Smooth muscle cell of the brain vasculature (primary cell): ENCODE measurements at regions not wholly inside any gene's neighbourhood (a gene's known extent, or its start where the extent isn't known, plus 50 kb on each side); places are given as distances from the start of the nearest gene placed in this dataset.

Experiments used
- DNase-seq: peaks from one replicate; pipeline ENCODE4 v3.0.0-alpha.2; 2012; ENCODE audit warnings: low read depth, low spot score

DNA sequence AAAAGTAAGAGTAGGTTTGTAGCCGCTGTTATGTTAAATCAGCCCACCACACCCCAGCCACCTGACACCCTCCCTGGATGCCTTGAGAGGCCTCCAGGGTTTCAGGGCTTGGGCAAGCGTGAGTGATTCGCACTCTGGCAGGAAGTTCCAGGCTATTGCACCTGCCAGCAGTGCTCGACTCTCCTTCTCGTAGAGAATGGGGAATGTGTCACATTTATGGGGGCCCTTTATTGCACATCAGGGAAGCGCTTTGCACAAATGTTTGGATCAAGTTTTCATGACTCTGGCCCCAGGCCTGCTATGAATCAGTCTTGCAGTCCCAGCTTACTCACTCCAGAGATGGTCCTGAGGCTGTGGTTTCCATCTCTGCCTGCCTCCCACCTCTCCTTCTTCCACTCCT lies 66.1 kb upstream of the ADRA1B start:
- DNase-seq = no peak

DNA sequence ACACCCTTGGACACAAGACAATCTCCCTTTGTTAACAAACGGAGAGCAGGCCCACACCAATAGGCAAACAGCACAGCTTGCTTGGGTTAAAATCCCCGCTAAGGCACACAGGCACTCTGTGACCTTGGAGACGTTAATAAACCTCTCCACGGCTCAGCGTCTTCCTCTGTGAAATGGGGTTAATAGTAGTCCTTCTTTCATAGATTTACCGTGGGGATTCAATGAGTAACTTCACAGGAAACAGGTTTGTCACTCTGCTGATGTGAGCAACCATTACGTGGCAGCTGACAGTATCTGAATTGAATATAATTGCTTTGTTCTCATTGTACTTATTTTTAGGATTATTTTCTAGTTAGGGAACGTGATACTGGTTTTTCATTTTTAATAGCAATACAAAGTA lies 65.2 kb upstream of the ADRA1B start:
- DNase-seq = no peak

DNA sequence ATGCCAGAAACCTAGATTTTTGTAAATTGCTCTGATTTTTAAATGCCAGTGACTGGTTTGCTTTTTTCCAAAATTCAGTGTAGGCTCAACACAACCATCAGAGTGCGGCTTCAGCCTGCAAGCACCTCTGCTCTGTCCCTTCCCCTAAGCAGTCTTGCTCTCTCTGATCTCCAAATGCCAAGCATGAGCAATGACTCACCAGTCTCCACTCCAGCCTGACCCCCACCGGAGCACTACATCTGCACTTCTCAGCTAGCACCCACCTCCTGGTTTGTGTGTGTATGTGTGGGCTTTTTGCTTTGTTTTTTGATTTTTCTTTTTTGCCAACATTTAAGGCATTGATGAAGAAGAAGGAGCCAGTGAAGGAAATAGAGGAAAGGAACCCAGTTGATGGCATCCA lies 61.4 kb upstream of the ADRA1B start:
- no peak for DNase-seq

DNA sequence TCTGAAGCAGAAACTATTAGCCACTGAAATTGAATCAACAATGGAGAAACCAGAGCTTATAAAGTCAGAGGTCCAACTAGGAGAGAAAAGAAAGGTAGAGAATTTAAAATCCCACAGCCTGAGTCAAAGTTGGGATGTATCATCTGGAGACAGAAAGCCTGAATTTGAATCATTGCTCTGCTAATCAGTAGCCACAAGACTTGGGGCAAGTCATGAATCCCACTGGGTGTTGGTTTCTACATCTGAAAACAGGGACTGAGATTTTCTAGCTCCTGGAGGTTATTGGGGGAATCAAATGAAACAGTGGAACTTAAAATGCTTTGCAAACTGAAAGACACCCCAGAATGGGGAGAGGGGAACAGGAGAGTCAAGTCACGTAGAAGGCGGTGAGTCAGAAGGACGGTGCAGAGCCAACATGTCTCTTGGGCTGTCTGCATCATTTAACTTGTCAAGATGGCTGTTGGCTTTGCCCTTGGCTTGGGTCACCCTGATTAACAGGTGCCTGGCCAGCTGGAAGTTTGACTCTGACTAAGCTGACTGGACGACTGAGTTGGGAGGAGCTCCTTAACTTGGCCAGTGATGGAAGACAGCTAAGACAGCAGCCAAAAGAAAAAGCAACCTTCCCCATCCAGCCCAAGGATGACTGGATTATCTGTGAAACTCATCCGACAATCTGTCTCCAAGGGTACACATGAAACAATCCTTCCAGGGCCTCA lies 60.6 kb upstream of the ADRA1B start:
- no peak for DNase-seq

DNA sequence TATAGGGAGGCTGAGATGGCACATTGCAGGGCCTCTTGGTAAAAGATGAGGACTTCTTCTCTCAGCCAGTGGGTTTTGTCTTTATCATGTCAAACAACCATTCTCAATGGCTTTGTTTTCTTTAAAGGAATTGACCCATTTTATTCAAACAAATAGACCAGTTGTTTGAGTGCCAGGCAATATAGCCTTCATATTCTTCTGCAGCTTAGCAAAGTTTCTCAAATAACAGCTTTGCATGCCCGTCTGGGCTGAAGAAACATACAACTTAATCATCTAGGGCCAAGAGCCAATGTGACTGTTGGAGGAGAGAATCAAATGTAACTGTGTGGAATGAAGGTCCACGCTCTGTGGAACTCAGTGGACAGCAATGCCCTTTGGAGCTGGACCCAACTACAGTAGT lies 57.4 kb upstream of the ADRA1B start:
- DNase-seq = no peak

DNA sequence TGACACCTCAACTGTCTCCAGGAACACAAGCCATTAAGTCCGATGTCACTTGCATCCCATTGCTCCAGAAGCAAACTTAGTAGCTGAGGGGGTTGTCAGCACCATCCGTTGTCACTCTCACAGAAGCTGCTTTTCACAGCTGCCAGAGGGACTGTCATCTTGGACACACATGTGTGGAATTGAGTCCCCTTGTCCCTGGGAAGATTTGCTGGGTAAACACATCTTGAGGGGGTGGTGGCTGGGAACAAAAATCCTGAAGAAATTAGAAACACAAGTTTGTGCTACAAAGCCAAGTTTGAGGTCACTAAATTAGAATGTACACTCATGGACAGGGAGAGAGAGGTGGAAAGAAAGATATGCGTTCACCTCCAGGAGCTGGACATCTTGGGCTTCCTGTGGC lies 55.2 kb upstream of the ADRA1B start:
- no peak for DNase-seq

DNA sequence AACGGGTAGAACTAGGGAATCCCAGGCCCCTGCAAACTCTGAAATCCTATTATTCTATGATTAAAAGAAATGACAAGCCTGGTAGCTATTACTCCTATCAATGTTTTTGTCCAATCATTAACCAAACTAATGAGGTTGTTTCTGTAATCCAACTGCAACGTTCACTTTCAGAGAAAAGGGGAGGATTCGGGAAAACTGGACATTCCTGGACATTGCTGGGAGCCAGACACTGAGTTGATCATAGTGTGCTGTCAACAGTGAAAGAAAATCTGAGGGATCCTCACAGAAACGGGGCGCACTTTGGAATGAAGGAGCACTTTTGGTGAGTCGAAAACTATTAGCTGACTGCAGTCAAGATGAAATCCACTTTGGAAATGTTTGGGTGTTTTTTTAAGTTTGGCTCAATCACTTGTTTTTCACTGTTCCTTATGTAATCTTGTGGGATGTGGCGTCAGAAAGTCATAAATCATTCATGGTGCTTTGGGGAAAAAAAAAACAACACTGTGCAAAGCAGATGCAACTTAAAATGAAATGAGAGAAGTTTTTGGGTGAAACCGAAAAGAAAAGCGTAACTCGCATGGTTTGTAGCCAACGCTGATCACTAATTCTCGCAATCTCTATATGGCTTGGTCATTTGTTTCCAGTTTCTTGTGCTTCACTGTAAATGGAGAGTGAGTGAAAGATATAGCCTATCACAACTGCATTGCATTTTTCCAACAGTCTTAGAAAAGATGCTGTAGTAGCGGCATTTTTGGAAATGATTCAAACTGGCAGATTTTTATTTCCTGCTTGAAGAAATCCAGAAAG lies 51.2 kb upstream of the ADRA1B start:
- no peak for DNase-seq

DNA sequence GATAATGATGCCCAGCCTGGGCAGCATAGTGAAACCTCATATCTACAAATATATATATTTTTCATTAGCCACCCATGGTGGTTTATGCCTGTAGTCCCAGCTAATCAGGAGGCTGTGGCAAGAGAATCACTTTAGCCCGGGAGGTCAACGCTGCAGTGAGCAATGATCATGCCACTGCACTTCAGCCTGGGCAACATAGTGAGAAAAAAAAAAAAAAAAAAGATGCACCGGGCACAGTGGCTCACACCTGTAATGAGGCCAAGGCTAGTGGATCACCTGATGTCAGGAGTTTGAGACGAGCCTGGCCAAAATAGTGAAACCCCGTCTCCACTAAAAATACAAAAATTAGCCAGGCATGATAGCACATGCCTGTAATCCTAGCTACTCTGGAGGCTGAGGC lies 50.2 kb upstream of the ADRA1B start:
- DNase-seq = no peak
